H1 (cell line): ENCODE measurements at regions not wholly inside any gene's neighbourhood (a gene's known extent, or its start where the extent isn't known, plus 50 kb on each side); places are given as distances from the start of the nearest gene placed in this dataset.
A peak's percentile ranks its signal among the peaks of the same experiment; 100 is the strongest.

Experiments used
- CTCF ChIA-PET: fragments of 300-600 bp; sonication (Branson Sonifier 250); formaldehyde crosslinking; loops from one replicate; lab custom pipeline; 2021; ENCODE audit not compliant: partially characterized antibody; lab: Charles Lee
- POLR2A ChIA-PET: fragments of 300-600 bp; sonication (Branson Sonifier 250); formaldehyde crosslinking; loops from one replicate; lab custom pipeline; 2021; ENCODE audit warnings: inconsistent platforms; ENCODE audit not compliant: partially characterized antibody; lab: Charles Lee
- DNase-seq, 2 experiments: peaks; one replicate each; pipeline versions ENCODE4 v3.0.0 to v3.0.0-alpha.2; 2010 to 2022; ENCODE audit warnings: low spot score in 2 of 2, low read depth in 1 of 2, mixed read lengths in 1 of 2
- FAIRE-seq: peaks from 2 replicates; lab custom pipeline; 2011; peaks lifted over from hg19 to GRCh38; lab: Jason Lieb, UNC
- H2AFZ ChIP-seq: 2 replicates; pipeline ENCODE4 v1.8.1; 2012; ENCODE audit warnings: low read length, inconsistent platforms
- H2AK5ac ChIP-seq: 2 replicates; pipeline ENCODE4 v1.6.1; 2013; ENCODE audit warnings: low read depth, low read length
- H2BK120ac ChIP-seq: replicated peaks from 2 replicates; pipeline ENCODE3; 2013; ENCODE audit warnings: low read depth, low read length, inconsistent platforms
- H2BK12ac ChIP-seq: 2 replicates; pipeline ENCODE4 v1.6.1; 2013; ENCODE audit warnings: low read depth, low read length
- H2BK15ac ChIP-seq: 2 replicates; pipeline ENCODE4 v1.6.1; 2013; ENCODE audit warnings: low read length
- H2BK20ac ChIP-seq: 2 replicates; pipeline ENCODE4 v1.6.1; 2013; ENCODE audit warnings: low read length
- H2BK5ac ChIP-seq: 2 replicates; pipeline ENCODE4 v1.6.1; 2013; ENCODE audit warnings: low read depth, low read length
- H3K14ac ChIP-seq: 2 replicates; pipeline ENCODE4 v1.6.1; 2013; ENCODE audit warnings: inconsistent platforms; ENCODE audit not compliant: insufficient read length
- H3K18ac ChIP-seq: 2 replicates; pipeline ENCODE4 v1.6.1; 2013; ENCODE audit warnings: low read length; ENCODE audit errors: extremely low read depth
- H3K23ac ChIP-seq: 2 replicates; pipeline ENCODE4 v1.6.1; 2013; ENCODE audit warnings: inconsistent platforms; ENCODE audit not compliant: insufficient read length
- H3K23me2 ChIP-seq: 2 replicates; pipeline ENCODE4 v1.6.1; 2013; ENCODE audit warnings: low read depth, low read length
- H3K27ac ChIP-seq: 2 replicates; pipeline ENCODE4 v1.6.1; 2011; ENCODE audit warnings: low read depth, low read length, inconsistent platforms
- H3K27me3 ChIP-seq, 4 experiments: replicated peaks in 1 of 4; 1 replicate in 1 of 4; 2 replicates in 3 of 4; pipeline versions ENCODE4 v1.6.1 to v1.8.1; 2011 to 2013; ENCODE audit warnings: low read length in 3 of 4, mild to moderate bottlenecking in 3 of 4, inconsistent platforms in 2 of 4, mixed read lengths in 2 of 4, moderate library complexity in 1 of 4; ENCODE audit not compliant: control insufficient read depth in 3 of 4, insufficient read depth in 3 of 4; ENCODE audit errors: extremely low read depth in 1 of 4
- H3K36me3 ChIP-seq, 4 experiments: 2 replicates each; pipeline versions ENCODE4 v1.6.1 to v1.8.1; 2011 to 2013; ENCODE audit warnings: mild to moderate bottlenecking in 4 of 4, low read length in 3 of 4, moderate library complexity in 2 of 4, control low read depth in 1 of 4, inconsistent platforms in 1 of 4; ENCODE audit not compliant: insufficient read depth in 4 of 4, control insufficient read depth in 2 of 4
- H3K4ac ChIP-seq: replicated peaks from 2 replicates; pipeline ENCODE3; 2013; ENCODE audit warnings: low read length, low read depth, mixed read lengths, inconsistent platforms; ENCODE audit not compliant: insufficient read length
- H3K4me1 ChIP-seq, 4 experiments: replicated peaks in 1 of 4; 1 replicate in 1 of 4; 2 replicates in 3 of 4; pipeline versions ENCODE4 v1.6.1 to v1.8.1; 2011 to 2013; ENCODE audit warnings: low read length in 3 of 4, inconsistent platforms in 2 of 4, mixed read lengths in 1 of 4; ENCODE audit not compliant: insufficient read depth in 4 of 4, control insufficient read depth in 3 of 4
- H3K4me2 ChIP-seq, 2 experiments: 2 replicates each; pipeline versions ENCODE4 v1.6.1 to v1.8.1; 2011 to 2013; ENCODE audit warnings: low read depth in 2 of 2, low read length in 2 of 2, control low read depth in 1 of 2, inconsistent platforms in 1 of 2, mild to moderate bottlenecking in 1 of 2; ENCODE audit not compliant: insufficient read depth in 1 of 2
- H3K4me3 ChIP-seq, 4 experiments: fragments of 200-600, 300-600 bp in 1 of 4; sonication (generic), shearing (Covaris generic), sonication (Bioruptor Twin) in 1 of 4; 2 replicates each; pipeline versions ENCODE4 v1.5.1 to v1.8.1; 2011 to 2016; ENCODE audit warnings: low read length in 4 of 4, low read depth in 3 of 4, control low read depth in 2 of 4, inconsistent platforms in 2 of 4, mild to moderate bottlenecking in 2 of 4, mixed read lengths in 1 of 4, moderate library complexity in 1 of 4; ENCODE audit not compliant: insufficient read depth in 2 of 4; ENCODE audit errors: extremely low read depth in 1 of 4
- H3K56ac ChIP-seq: replicated peaks from 2 replicates; pipeline ENCODE3; 2013; ENCODE audit warnings: low read depth, mild to moderate bottlenecking, mixed read lengths, low read length, inconsistent platforms; ENCODE audit not compliant: insufficient read length
- H3K79me1 ChIP-seq: 2 replicates; pipeline ENCODE4 v1.6.1; 2013; ENCODE audit warnings: low read depth, low read length, control low read depth
- H3K79me2 ChIP-seq, 2 experiments: 2 replicates each; pipeline versions ENCODE4 v1.6.1 to v1.8.1; 2012 to 2013; ENCODE audit warnings: low read length in 2 of 2, mild to moderate bottlenecking in 2 of 2, inconsistent platforms in 1 of 2; ENCODE audit not compliant: insufficient read depth in 2 of 2, control insufficient read depth in 1 of 2
- H3K9ac ChIP-seq, 4 experiments: replicated peaks in 1 of 4; 1 replicate in 1 of 4; 2 replicates in 3 of 4; pipeline versions ENCODE4 v1.6.1 to v1.8.1; 2011 to 2013; ENCODE audit warnings: low read depth in 3 of 4, low read length in 3 of 4, control low read depth in 2 of 4, mild to moderate bottlenecking in 2 of 4, moderate library complexity in 2 of 4, inconsistent platforms in 1 of 4; ENCODE audit errors: extremely low read depth in 1 of 4
- H3K9me3 ChIP-seq, 2 experiments: 2 replicates each; pipeline versions ENCODE4 v1.6.1 to v1.8.1; 2012 to 2013; ENCODE audit warnings: mild to moderate bottlenecking in 2 of 2, moderate library complexity in 2 of 2, control low read depth in 1 of 2, inconsistent platforms in 1 of 2, low read depth in 1 of 2, low read length in 1 of 2, mixed read lengths in 1 of 2; ENCODE audit not compliant: insufficient read depth in 2 of 2
- H4K20me1 ChIP-seq, 2 experiments: replicated peaks in 1 of 2; 2 replicates each; pipeline versions ENCODE3 to v1.8.1; 2011 to 2013; ENCODE audit warnings: inconsistent platforms in 2 of 2, low read length in 2 of 2, mild to moderate bottlenecking in 1 of 2; ENCODE audit not compliant: insufficient read depth in 2 of 2, control insufficient read depth in 1 of 2
- H4K5ac ChIP-seq: 2 replicates; pipeline ENCODE4 v1.6.1; 2013; ENCODE audit warnings: low read length, low read depth, mixed read lengths, inconsistent platforms; ENCODE audit not compliant: insufficient read length
- H4K8ac ChIP-seq: 2 replicates; pipeline ENCODE4 v1.8.0; 2013; ENCODE audit warnings: mild to moderate bottlenecking, moderate library complexity, low read length, inconsistent platforms; ENCODE audit not compliant: insufficient read depth; ENCODE audit errors: extremely low read depth
- H4K91ac ChIP-seq: replicated peaks from 2 replicates; pipeline ENCODE3; 2013; ENCODE audit warnings: low read length, mixed read lengths, inconsistent platforms; ENCODE audit not compliant: insufficient read length
- CHD2 ChIP-seq: IDR thresholded peaks from 2 replicates; pipeline ENCODE4 v1.6.1; 2012; ENCODE audit warnings: low read length, improper control_type of control experiment
- CTCF ChIP-seq, 3 experiments: IDR thresholded peaks; 1 replicate in 2 of 3; 2 replicates in 1 of 3; pipeline versions ENCODE4 v1.5.1 to v1.6.1; 2011; ENCODE audit warnings: low read length in 3 of 3, mild to moderate bottlenecking in 3 of 3, inconsistent platforms in 2 of 3, low read depth in 1 of 3, moderate library complexity in 1 of 3; ENCODE audit not compliant: insufficient read depth in 1 of 3; ENCODE audit errors: control extremely low read depth in 1 of 3
- E2F6 ChIP-seq: IDR thresholded peaks from 2 replicates; pipeline ENCODE4 v1.6.1; 2012; ENCODE audit warnings: inconsistent platforms
- JUND ChIP-seq: IDR thresholded peaks from 2 replicates; pipeline ENCODE4 v1.6.1; 2011; ENCODE audit warnings: mild to moderate bottlenecking, improper control_type of control experiment, low read length
- SAP30 ChIP-seq: fragments of 300-600 bp; sonication (generic); IDR thresholded peaks from 2 replicates; pipeline ENCODE4 v1.7.1; 2012; ENCODE audit warnings: low read length, moderate library complexity, mild to moderate bottlenecking, inconsistent platforms; ENCODE audit not compliant: insufficient read depth, insufficient replicate concordance
- SIRT6 ChIP-seq: IDR thresholded peaks from one replicate; pipeline ENCODE4 v1.7.1; 2012; ENCODE audit warnings: low read length, inconsistent platforms
- SP1 ChIP-seq: IDR thresholded peaks from 2 replicates; pipeline ENCODE4 v1.6.1; 2011; ENCODE audit warnings: low read depth, low read length
- SRF ChIP-seq: IDR thresholded peaks from 2 replicates; pipeline ENCODE4 v1.6.1; 2011; ENCODE audit warnings: mild to moderate bottlenecking, low read depth, low read length, moderate library complexity
- SUZ12 ChIP-seq: fragments of 200-600 bp; sonication (generic); IDR thresholded peaks from 2 replicates; pipeline ENCODE4 v1.6.1; 2012; ENCODE audit warnings: mild to moderate bottlenecking, inconsistent platforms, low read length, moderate library complexity, mixed read lengths
- WGBS, 2 experiments: shearing (Covaris generic) in 1 of 2; methylation state at CpG; one replicate each; pipeline versions ENCODE4 v1.1.6 to v1.1.7; 2013 to 2015; ENCODE audit warnings: low lambda C conversion rate in 2 of 2, mixed read lengths in 2 of 2, inconsistent platforms in 1 of 2, low coverage in 1 of 2, missing lambda C conversion rate in 1 of 2; ENCODE audit not compliant: insufficient replicate concordance in 2 of 2, insufficient coverage in 1 of 2, insufficient read length in 1 of 2; ENCODE audit errors: extremely low coverage in 1 of 2, missing lambda C conversion rate in 1 of 2; 5-methylcytosine and 5-hydroxymethylcytosine counted together

GRCh38 chr6:33896391-33897188, 92.8 kb upstream of the MLN start:
- H2BK15ac ChIP-seq: 0 out of 2 replicates have a peak overlapping the region, but pooled peaks have one; percentile 61
- H3K4me3 ChIP-seq: no peak overlapping the region
- H3K9me3 ChIP-seq: no peaks in the 10 kb centered on the region
- no peak overlapping the region for H2BK20ac ChIP-seq
- H2AFZ ChIP-seq: no peak overlapping the region
- no peak overlapping the region for H3K18ac ChIP-seq
- no peak overlapping the region for H3K27ac ChIP-seq
- no peak overlapping the region for H4K8ac ChIP-seq
- no peak overlapping the region for H3K4me2 ChIP-seq
- no peak overlapping the region for H3K4ac ChIP-seq
- WGBS, 2 experiments: 94% methylated on average over 16 of the region's 16 CpGs; no CpG with 5 or more reads in 1 of the 2 experiments
- H3K56ac ChIP-seq: no peak overlapping the region
- H3K79me2 ChIP-seq: no peaks in the 10 kb centered on the region
- TF ChIP-seq SUZ12 (no peak), CHD2 (no peak), SP1 (no peak), SIRT6 (no peak), JUND (no peak), SRF (no peak), CTCF (IDR thresholded peaks at IDR 0.05; ENCODE audit: control extremely low read depth in 1 of 3, insufficient read depth in 1 of 3, low read depth in 1 of 3, low read length in 3 of 3) (no peak), SAP30 (no peak), E2F6 (no peak)
- POLR2A ChIA-PET: no interaction called here
- H3K79me1 ChIP-seq: no peaks in the 10 kb centered on the region
- no peaks in the 10 kb centered on the region; a peak in 1 of 7 replicates for H3K4me1 ChIP-seq
- H2BK12ac ChIP-seq: no peak overlapping the region
- CTCF ChIA-PET: interaction anchor here (0.8 to 1.6 kb wide), 6 partner anchors 13 to 142 kb away, joined by 3 to 4 read pairs (median 4); no protein-coding TSS in a partner anchor
- H3K9ac ChIP-seq: no peak overlapping the region
- no peak overlapping the region for H3K14ac ChIP-seq
- no peak overlapping the region for H2AK5ac ChIP-seq
- H4K20me1 ChIP-seq: no peaks in the 10 kb centered on the region
- no peaks in the 10 kb centered on the region for H3K36me3 ChIP-seq
- H2BK120ac ChIP-seq: no peak overlapping the region
- H3K27me3 ChIP-seq: peaks cover 0 to 3% (median 0%) of the 10 kb centered on the region in 4 experiments; a peak in 2 of 7 replicates
- no peak overlapping the region for H4K91ac ChIP-seq
- no peak overlapping the region for H4K5ac ChIP-seq
- FAIRE-seq (no peak), DNase-seq (no peak)
- no peak overlapping the region for H3K23ac ChIP-seq
- 0 out of 2 replicates have a peak, but pooled peaks cover 1% of the 10 kb centered on the region for H3K23me2 ChIP-seq
- no peak overlapping the region for H2BK5ac ChIP-seq
